IMR-90 (cell line): ENCODE measurements at regions not wholly inside any gene's neighbourhood (a gene's known extent, or its start where the extent isn't known, plus 50 kb on each side); places are given as distances from the start of the nearest gene placed in this dataset.

Source experiments
- ATAC-seq: fragments of 200-7000 bp; cut with Tn5 transposase; 2 replicates; pipeline ENCODE4 v1.9.1; 2020; ENCODE audit warnings: low read depth, mild to moderate bottlenecking, moderate library complexity
- BruUV-seq: library from RNA; stranded (reverse); fragments of 400-500 nt; replicated peaks from 2 replicates; lab custom pipeline; 2021; lab: Mats Ljungman, UMichigan
- CTCF ChIA-PET: fragments of 300-600 bp; formaldehyde crosslinking; extraction: SDS; loops from one replicate; lab custom pipeline; 2021; ENCODE audit warnings: antibody characterized with exemption; lab: Yijun Ruan, JAX
- POLR2A ChIA-PET: fragments of 300-600 bp; sonication (Branson Sonifier 250); formaldehyde crosslinking; loops from one replicate; lab custom pipeline; 2022; ENCODE audit warnings: antibody characterized with exemption; ENCODE audit not compliant: unreplicated experiment; lab: Charles Lee
- DNase-seq: peaks from one replicate; pipeline ENCODE4 v3.0.0; 2013
- H2AFZ ChIP-seq: replicated peaks from 2 replicates; pipeline ENCODE3; 2013; ENCODE audit warnings: low read length, mild to moderate bottlenecking; ENCODE audit not compliant: poor library complexity
- H2AK5ac ChIP-seq: 2 replicates; pipeline ENCODE4 v1.6.1; 2013; ENCODE audit warnings: low read depth, low read length, inconsistent platforms
- H2AK9ac ChIP-seq: replicated peaks from 2 replicates; pipeline ENCODE3; 2013; ENCODE audit warnings: mild to moderate bottlenecking, low read depth, low read length, moderate library complexity; ENCODE audit not compliant: poor library complexity
- H2BK120ac ChIP-seq: 2 replicates; pipeline ENCODE4 v1.6.1; 2013; ENCODE audit warnings: low read depth, low read length, inconsistent platforms
- H2BK15ac ChIP-seq: 3 replicates; pipeline ENCODE4 v1.6.1; 2013; ENCODE audit warnings: low read depth, low read length, inconsistent platforms
- H2BK20ac ChIP-seq: 2 replicates; pipeline ENCODE4 v1.6.1; 2013; ENCODE audit warnings: low read depth, mild to moderate bottlenecking, inconsistent platforms, low read length, moderate library complexity
- H2BK5ac ChIP-seq: 2 replicates; pipeline ENCODE4 v1.6.1; 2013; ENCODE audit warnings: mild to moderate bottlenecking, low read depth, low read length, inconsistent platforms; ENCODE audit not compliant: poor library complexity, severe bottlenecking
- H3K14ac ChIP-seq: replicated peaks from 2 replicates; pipeline ENCODE4 v1.6.1; 2013; ENCODE audit warnings: low read depth, low read length, inconsistent platforms
- H3K18ac ChIP-seq: 2 replicates; pipeline ENCODE4 v1.6.1; 2013; ENCODE audit warnings: low read depth, low read length, control low read depth
- H3K23ac ChIP-seq: 2 replicates; pipeline ENCODE4 v1.6.1; 2013; ENCODE audit warnings: low read depth, low read length, inconsistent platforms
- H3K27ac ChIP-seq: 2 replicates; pipeline ENCODE4 v1.5.1; 2013; ENCODE audit warnings: mild to moderate bottlenecking, control low read depth, low read length; ENCODE audit not compliant: insufficient read depth
- H3K27me3 ChIP-seq: 2 replicates; pipeline ENCODE4 v1.6.1; 2013; ENCODE audit warnings: low read length; ENCODE audit not compliant: control insufficient read depth, insufficient read depth
- H3K36me3 ChIP-seq: 2 replicates; pipeline ENCODE4 v1.6.1; 2013; ENCODE audit warnings: low read length, mixed read lengths; ENCODE audit not compliant: control insufficient read depth, insufficient read depth
- H3K4ac ChIP-seq: 2 replicates; pipeline ENCODE4 v1.6.1; 2013; ENCODE audit warnings: low read depth, low read length, inconsistent platforms
- H3K4me1 ChIP-seq: 2 replicates; pipeline ENCODE4 v1.6.1; 2013; ENCODE audit warnings: low read length, mixed read lengths; ENCODE audit not compliant: control insufficient read depth, insufficient read depth
- H3K4me2 ChIP-seq: 2 replicates; pipeline ENCODE4 v1.6.1; 2013; ENCODE audit warnings: low read depth, mild to moderate bottlenecking, control low read depth, low read length, moderate library complexity
- H3K4me3 ChIP-seq: 2 replicates; pipeline ENCODE4 v1.5.1; 2013; ENCODE audit warnings: low read depth, mild to moderate bottlenecking, control low read depth, low read length, moderate library complexity; ENCODE audit not compliant: insufficient read depth
- H3K56ac ChIP-seq: 2 replicates; pipeline ENCODE4 v1.6.1; 2013; ENCODE audit warnings: low read length, inconsistent platforms; ENCODE audit not compliant: insufficient read depth; ENCODE audit errors: extremely low read depth
- H3K79me1 ChIP-seq, 2 experiments: 2 replicates each; pipeline ENCODE4 v1.6.1; 2013; ENCODE audit warnings: low read length in 2 of 2, inconsistent platforms in 1 of 2, low read depth in 1 of 2
- H3K9ac ChIP-seq: 2 replicates; pipeline ENCODE4 v1.6.1; 2013; ENCODE audit warnings: low read depth, low read length, control low read depth
- H3K9me1 ChIP-seq: 2 replicates; pipeline ENCODE4 v1.6.1; 2013; ENCODE audit warnings: low read length, inconsistent platforms; ENCODE audit not compliant: insufficient read depth
- H3K9me3 ChIP-seq: 2 replicates; pipeline ENCODE4 v1.6.1; 2013; ENCODE audit warnings: low read length; ENCODE audit not compliant: control insufficient read depth, insufficient read depth
- H4K20me1 ChIP-seq: 2 replicates; pipeline ENCODE4 v1.6.1; 2013; ENCODE audit warnings: low read length, inconsistent platforms; ENCODE audit not compliant: insufficient read depth
- H4K5ac ChIP-seq: 2 replicates; pipeline ENCODE4 v1.6.1; 2013; ENCODE audit warnings: mild to moderate bottlenecking, low read depth, low read length, control low read depth
- H4K8ac ChIP-seq, 2 experiments: 2 replicates each; pipeline ENCODE4 v1.6.1; 2013; ENCODE audit warnings: low read depth in 2 of 2, low read length in 2 of 2, control low read depth in 1 of 2, inconsistent platforms in 1 of 2
- H4K91ac ChIP-seq: 2 replicates; pipeline ENCODE4 v1.6.1; 2013; ENCODE audit warnings: low read depth, low read length, inconsistent platforms; ENCODE audit not compliant: insufficient read depth
- BHLHE40 ChIP-seq: fragments of 150-350 bp; IDR thresholded peaks from 2 replicates; pipeline ENCODE4 v1.6.1; 2016; ENCODE audit warnings: mild to moderate bottlenecking, low read depth, low read length
- WGBS, 2 experiments: methylation state at CpG; one replicate each; pipeline versions ENCODE4 v1.1.5 to v1.1.7; 2013; ENCODE audit warnings: missing lambda C conversion rate in 2 of 2; ENCODE audit not compliant: insufficient read length in 1 of 2; ENCODE audit errors: extremely low coverage in 2 of 2; 5-methylcytosine and 5-hydroxymethylcytosine counted together
- dilution Hi-C: fragments of 300-500 bp; cut with HindIII; formaldehyde crosslinking; loops from one replicate; pipeline ENCODE4 v1.14.3; 2018; ENCODE audit warnings: low sequenced_read_pairs; ENCODE audit not compliant: unreplicated experiment
- in situ Hi-C: fragments of 300-500 bp; cut with MboI; formaldehyde crosslinking; loops from 3 replicates; pipeline ENCODE4 v1.14.3; 2019; ENCODE audit warnings: low sequenced_read_pairs, inconsistent platforms, mixed read lengths
- intact Hi-C: fragments of 100-400 bp; cut with micrococcal nuclease; formaldehyde crosslinking; loops from 2 replicates; pipeline ENCODE4 v1.10.0; 2022

- Histone ChIP-seq H3K9ac (no peak overlapping the region), H2AFZ (no peak overlapping the region), H3K36me3 (no peaks in the 10 kb centered on the region), H3K9me3 (no peaks in the 10 kb centered on the region), H3K23ac (no peak overlapping the region), H2AK5ac (no peak overlapping the region), H3K9me1 (no peaks in the 10 kb centered on the region), H4K20me1 (no peaks in the 10 kb centered on the region), H3K4me3 (no peak overlapping the region), H3K4me2 (no peak overlapping the region), H3K4me1 (no peaks in the 10 kb centered on the region), H3K27ac (no peak overlapping the region), H3K4ac (no peak overlapping the region), H4K5ac (no peak overlapping the region), H3K27me3 (no peaks in the 10 kb centered on the region), H2BK20ac (no peak overlapping the region), H2BK15ac (no peak overlapping the region), H4K91ac (no peak overlapping the region), H4K8ac (no peak overlapping the region), H3K56ac (no peak overlapping the region), H3K18ac (no peak overlapping the region), H2AK9ac (no peak overlapping the region), H3K14ac (no peak overlapping the region), H2BK120ac (no peak overlapping the region), H3K79me1 (no peaks in the 10 kb centered on the region), H2BK5ac (no peak overlapping the region)
- DNase-seq = no peak
- TF ChIP-seq BHLHE40 = no peak
- dilution Hi-C loops = no loop called here
- WGBS, 2 experiments = no CpG with 5 or more reads among the region's 5 CpGs
- POLR2A ChIA-PET = no interaction called here
- intact Hi-C loops = no loop called here
- in situ Hi-C loops = no loop called here
- CTCF ChIA-PET = no interaction called here
- no TSS peak for BruUV-seq
- no peak for ATAC-seq
Observed at GRCh38 chr4:141409556-141409955, 188.9 kb downstream of the ZNF330 start.
